ENCODE measurements at regions not wholly inside any gene's neighbourhood (a gene's known extent, or its start where the extent isn't known, plus 50 kb on each side); places are given as distances from the start of the nearest gene placed in this dataset.

GRCh38 chr12:132386926-132387497 is 57.6 kb upstream of the GALNT9 start:
- TF ChIP-seq, protein P1, sequence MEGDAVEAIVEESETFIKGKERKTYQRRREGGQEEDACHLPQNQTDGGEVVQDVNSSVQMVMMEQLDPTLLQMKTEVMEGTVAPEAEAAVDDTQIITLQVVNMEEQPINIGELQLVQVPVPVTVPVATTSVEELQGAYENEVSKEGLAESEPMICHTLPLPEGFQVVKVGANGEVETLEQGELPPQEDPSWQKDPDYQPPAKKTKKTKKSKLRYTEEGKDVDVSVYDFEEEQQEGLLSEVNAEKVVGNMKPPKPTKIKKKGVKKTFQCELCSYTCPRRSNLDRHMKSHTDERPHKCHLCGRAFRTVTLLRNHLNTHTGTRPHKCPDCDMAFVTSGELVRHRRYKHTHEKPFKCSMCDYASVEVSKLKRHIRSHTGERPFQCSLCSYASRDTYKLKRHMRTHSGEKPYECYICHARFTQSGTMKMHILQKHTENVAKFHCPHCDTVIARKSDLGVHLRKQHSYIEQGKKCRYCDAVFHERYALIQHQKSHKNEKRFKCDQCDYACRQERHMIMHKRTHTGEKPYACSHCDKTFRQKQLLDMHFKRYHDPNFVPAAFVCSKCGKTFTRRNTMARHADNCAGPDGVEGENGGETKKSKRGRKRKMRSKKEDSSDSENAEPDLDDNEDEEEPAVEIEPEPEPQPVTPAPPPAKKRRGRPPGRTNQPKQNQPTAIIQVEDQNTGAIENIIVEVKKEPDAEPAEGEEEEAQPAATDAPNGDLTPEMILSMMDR (IDR thresholded peaks at IDR 0.05; ENCODE audit: insufficient read depth, low read depth, low read length): no peak
- no peak for TF ChIP-seq EZH2 (IDR thresholded peaks at IDR 0.05; ENCODE audit: insufficient read depth, low read length)

Data from astrocyte (in vitro differentiated cells and primary cell).